KMS-11 (cell line): ENCODE measurements at regions not wholly inside any gene's neighbourhood (a gene's known extent, or its start where the extent isn't known, plus 50 kb on each side); places are given as distances from the start of the nearest gene placed in this dataset.
"Not testable (repeated sequence)": the region's sequence is repeated elsewhere in the genome, so short reads cannot be mapped to it uniquely, and the experiment has no call there.

Experiments used
- H2AFZ ChIP-seq: fragments of 200-600 bp; sonication (generic); 2 replicates; pipeline ENCODE4 v1.6.1; 2016; ENCODE audit warnings: antibody characterized with exemption, mixed run types, low read depth
- H3K27ac ChIP-seq: fragments of 200-600 bp; sonication (generic); 2 replicates; pipeline ENCODE4 v1.6.1; 2016; ENCODE audit warnings: mild to moderate bottlenecking, mixed run types
- H3K27me3 ChIP-seq: fragments of 200-600 bp; sonication (generic); 2 replicates; pipeline ENCODE4 v1.6.1; 2017; ENCODE audit warnings: mild to moderate bottlenecking, low read depth, mixed run types, moderate library complexity; ENCODE audit not compliant: insufficient read depth
- H3K36me3 ChIP-seq: fragments of 200-600 bp; sonication (generic); 2 replicates; pipeline ENCODE4 v1.6.1; 2017; ENCODE audit warnings: mild to moderate bottlenecking, mixed run types; ENCODE audit not compliant: insufficient read depth
- H3K4me1 ChIP-seq: fragments of 200-600 bp; sonication (generic); 2 replicates; pipeline ENCODE4 v1.6.1; 2016; ENCODE audit warnings: mild to moderate bottlenecking, low read depth, mixed run types; ENCODE audit not compliant: poor library complexity, severe bottlenecking
- H3K4me2 ChIP-seq: fragments of 200-600 bp; sonication (generic); 2 replicates; pipeline ENCODE4 v1.7.0; 2016; ENCODE audit warnings: mild to moderate bottlenecking, mixed run types
- H3K4me3 ChIP-seq: fragments of 200-600 bp; sonication (generic); IDR thresholded peaks from 2 replicates; pipeline ENCODE4 v1.6.1; 2017; ENCODE audit warnings: low read depth, low read length, mixed read lengths; ENCODE audit not compliant: insufficient read depth
- H3K79me2 ChIP-seq: fragments of 200-600 bp; sonication (generic); 2 replicates; pipeline ENCODE4 v1.6.1; 2016; ENCODE audit warnings: low read depth, mixed run types; ENCODE audit not compliant: insufficient read depth
- H3K9ac ChIP-seq: fragments of 200-600 bp; sonication (generic); 2 replicates; pipeline ENCODE4 v1.6.1; 2016; ENCODE audit warnings: mild to moderate bottlenecking, mixed run types
- H4K20me1 ChIP-seq: fragments of 200-600 bp; sonication (generic); 2 replicates; pipeline ENCODE4 v1.6.1; 2016; ENCODE audit warnings: mild to moderate bottlenecking, mixed run types; ENCODE audit not compliant: insufficient read depth
- CTCF ChIP-seq: fragments of 200-600 bp; sonication (generic); conservative IDR thresholded peaks from 2 replicates; pipeline ENCODE4 v1.6.1; 2017; ENCODE audit warnings: low read depth, mild to moderate bottlenecking, antibody characterized with exemption, low read length, moderate library complexity, mixed read lengths

GRCh38 chr11:81960443-81960842, 773.2 kb downstream of the FAM181B start:
- peaks cover 4% of the 10 kb centered on the region for H3K4me1 ChIP-seq
- H3K4me2 ChIP-seq = no peak overlapping the region
- no peaks in the 10 kb centered on the region for H3K27me3 ChIP-seq
- H3K27ac ChIP-seq = no peak overlapping the region
- H3K36me3 ChIP-seq = no peaks in the 10 kb centered on the region
- no peak for TF ChIP-seq CTCF
- H2AFZ ChIP-seq = no peak overlapping the region
- H3K79me2 ChIP-seq = no peaks in the 10 kb centered on the region
- H3K4me3 ChIP-seq = no peak overlapping the region
- no peak overlapping the region for H3K9ac ChIP-seq
- H4K20me1 ChIP-seq = no peaks in the 10 kb centered on the region

- no peak overlapping the region for H3K9ac ChIP-seq
- H3K79me2 ChIP-seq = no peaks in the 10 kb centered on the region
- H4K20me1 ChIP-seq = no peaks in the 10 kb centered on the region
- no peaks in the 10 kb centered on the region for H3K27me3 ChIP-seq
- no peak overlapping the region for H3K27ac ChIP-seq
- no peaks in the 10 kb centered on the region for H3K36me3 ChIP-seq
- peaks cover 4% of the 10 kb centered on the region for H3K4me1 ChIP-seq
- TF ChIP-seq CTCF = no peak
- no peak overlapping the region for H2AFZ ChIP-seq
- H3K4me2 ChIP-seq = no peak overlapping the region
- H3K4me3 ChIP-seq = no peak overlapping the region
These were observed 774.3 kb downstream of the FAM181B start for GRCh38 chr11:81959341-81959740.

- not testable (repeated sequence) for H3K9ac ChIP-seq, H3K4me2 ChIP-seq, H3K27ac ChIP-seq, H4K20me1 ChIP-seq, H3K4me1 ChIP-seq, H3K36me3 ChIP-seq, H3K79me2 ChIP-seq, H2AFZ ChIP-seq, H3K27me3 ChIP-seq, H3K4me3 ChIP-seq
These were observed 779.4 kb downstream of the FAM181B start for GRCh38 chr11:81954301-81954700.

- H4K20me1 ChIP-seq = no peaks in the 10 kb centered on the region
- no peaks in the 10 kb centered on the region for H3K79me2 ChIP-seq
- H3K36me3 ChIP-seq = no peaks in the 10 kb centered on the region
- no peaks in the 10 kb centered on the region for H3K4me1 ChIP-seq
- H3K27ac ChIP-seq = no peak overlapping the region
- no peak overlapping the region for H3K9ac ChIP-seq
- no peak for TF ChIP-seq CTCF
- H3K27me3 ChIP-seq = no peaks in the 10 kb centered on the region
- H3K4me2 ChIP-seq = no peak overlapping the region
- no peak overlapping the region for H2AFZ ChIP-seq
- H3K4me3 ChIP-seq = no peak overlapping the region
These were observed 786.8 kb downstream of the FAM181B start for GRCh38 chr11:81946831-81947230.

- Histone ChIP-seq H3K4me2 (no peak overlapping the region), H4K20me1 (no peaks in the 10 kb centered on the region), H3K4me3 (no peak overlapping the region), H2AFZ (no peak overlapping the region), H3K36me3 (no peaks in the 10 kb centered on the region), H3K9ac (no peak overlapping the region), H3K27me3 (no peaks in the 10 kb centered on the region), H3K27ac (no peak overlapping the region), H3K79me2 (no peaks in the 10 kb centered on the region), H3K4me1 (no peaks in the 10 kb centered on the region)
- no peak for TF ChIP-seq CTCF
These were observed 791.0 kb downstream of the FAM181B start for GRCh38 chr11:81942646-81943045.
